Epithelial cell of proximal tubule (primary cell): ENCODE measurements at regions not wholly inside any gene's neighbourhood (a gene's known extent, or its start where the extent isn't known, plus 50 kb on each side); places are given as distances from the start of the nearest gene placed in this dataset.
"Not testable (repeated sequence)": the region's sequence is repeated elsewhere in the genome, so short reads cannot be mapped to it uniquely, and the experiment has no call there.

Experiments
- DNase-seq: peaks from one replicate; pipeline ENCODE4 v3.0.0-alpha.2; 2011; ENCODE audit warnings: low read depth
- H3K4me3 ChIP-seq: 2 replicates; pipeline ENCODE4 v1.5.1; 2011; ENCODE audit warnings: low read depth, mild to moderate bottlenecking, low read length
- CTCF ChIP-seq: conservative IDR thresholded peaks from 2 replicates; pipeline ENCODE4 v1.5.1; 2012; ENCODE audit warnings: low read depth, mild to moderate bottlenecking, low read length

- no peak for DNase-seq
- peak; percentile 8 for TF ChIP-seq CTCF
These were observed 110.8 kb downstream of the TDRD15 start for GRCh38 chr2:21234464-21235120.

DNA sequence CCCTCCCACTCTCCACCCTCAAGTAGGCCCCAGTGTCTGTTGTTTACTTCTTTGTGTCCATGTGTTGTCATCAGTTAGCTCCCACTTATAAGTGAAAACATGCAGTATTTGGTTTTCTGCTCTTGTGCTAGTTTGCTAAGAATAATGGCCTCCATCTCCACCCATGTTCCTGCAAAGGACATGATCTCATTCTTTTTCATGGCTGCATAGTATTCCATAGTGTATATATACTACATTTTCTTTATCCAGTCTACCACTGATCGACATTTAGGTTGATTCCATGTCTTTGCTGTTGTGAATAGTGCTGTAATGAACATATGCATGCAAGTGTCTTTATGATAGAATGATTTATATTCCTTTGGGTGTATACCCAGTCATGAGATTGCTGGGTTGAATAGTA is 116.0 kb downstream of the TDRD15 start:
- not testable (repeated sequence) for DNase-seq, H3K4me3 ChIP-seq

More at GRCh38 chr2:21234464-21235120, 110.8 kb downstream of the TDRD15 start:
- no peak overlapping the region for H3K4me3 ChIP-seq

GRCh38 chr2:21244161-21244560 is 120.4 kb downstream of the TDRD15 start:
- no peak for DNase-seq
- no peak for TF ChIP-seq CTCF

DNA sequence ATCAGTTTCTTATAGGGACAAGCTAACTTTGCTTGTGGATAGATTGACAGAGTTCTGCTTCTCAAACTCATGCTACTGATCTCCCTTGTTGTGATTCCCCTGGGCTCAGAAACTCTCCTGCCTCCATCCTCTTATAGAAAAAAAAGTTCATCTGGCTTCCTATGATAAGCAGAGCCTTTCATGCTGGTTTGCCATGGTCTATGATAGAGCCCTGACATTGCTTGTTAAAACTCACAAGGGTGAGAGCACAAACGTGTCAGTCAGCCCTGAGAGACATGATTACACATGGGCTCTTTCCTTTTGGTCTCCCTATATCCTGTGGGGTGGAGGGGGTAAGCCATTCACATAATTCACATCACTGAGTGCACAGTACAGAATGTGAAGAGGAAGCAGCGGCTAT is 121.8 kb downstream of the TDRD15 start:
- TF ChIP-seq CTCF = no peak
- DNase-seq = no peak
- no peak overlapping the region for H3K4me3 ChIP-seq

More at GRCh38 chr2:21244161-21244560, 120.4 kb downstream of the TDRD15 start:
- H3K4me3 ChIP-seq = no peak overlapping the region

DNA sequence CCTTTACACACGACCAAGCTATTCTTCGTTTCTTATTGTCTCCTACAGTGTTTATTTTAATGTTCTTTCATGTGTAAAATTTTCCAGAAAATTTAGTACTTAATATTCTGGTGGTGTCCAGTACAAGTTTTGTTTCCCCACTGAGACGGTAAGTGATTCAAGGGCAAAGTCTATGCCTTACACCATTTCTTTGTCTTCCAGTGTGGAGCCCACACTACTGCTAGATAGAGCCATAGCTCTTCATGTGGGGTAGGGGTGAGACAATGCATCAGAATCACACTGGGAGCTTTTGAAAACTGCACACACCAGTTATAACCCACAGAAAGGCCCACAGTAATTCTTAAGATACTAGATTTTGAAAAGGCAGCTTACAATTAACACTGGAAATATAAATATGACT is 125.6 kb downstream of the TDRD15 start:
- DNase-seq = no peak
- H3K4me3 ChIP-seq = no peak overlapping the region
- no peak for TF ChIP-seq CTCF

DNA sequence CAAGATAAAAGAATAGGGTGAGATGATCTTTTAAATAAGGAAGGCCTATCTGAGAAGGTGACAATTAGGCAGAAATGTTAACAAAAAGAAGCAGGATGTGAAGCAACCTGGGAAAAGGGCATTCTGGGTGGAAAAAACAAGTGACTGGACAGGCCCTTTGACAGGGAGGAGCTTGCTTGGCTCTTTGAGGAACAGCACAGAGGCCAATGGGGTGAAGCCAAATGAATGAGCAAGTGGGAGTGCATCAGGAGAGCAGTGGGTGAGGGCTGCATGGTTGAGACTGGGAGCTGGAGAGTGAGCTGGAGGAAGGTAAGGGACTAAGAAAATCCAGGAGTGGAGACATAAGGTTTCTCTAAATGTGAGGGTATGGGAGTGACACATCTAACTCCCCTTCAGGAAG is 126.9 kb downstream of the TDRD15 start:
- DNase-seq = no peak
- H3K4me3 ChIP-seq = no peak overlapping the region
- no peak for TF ChIP-seq CTCF

DNA sequence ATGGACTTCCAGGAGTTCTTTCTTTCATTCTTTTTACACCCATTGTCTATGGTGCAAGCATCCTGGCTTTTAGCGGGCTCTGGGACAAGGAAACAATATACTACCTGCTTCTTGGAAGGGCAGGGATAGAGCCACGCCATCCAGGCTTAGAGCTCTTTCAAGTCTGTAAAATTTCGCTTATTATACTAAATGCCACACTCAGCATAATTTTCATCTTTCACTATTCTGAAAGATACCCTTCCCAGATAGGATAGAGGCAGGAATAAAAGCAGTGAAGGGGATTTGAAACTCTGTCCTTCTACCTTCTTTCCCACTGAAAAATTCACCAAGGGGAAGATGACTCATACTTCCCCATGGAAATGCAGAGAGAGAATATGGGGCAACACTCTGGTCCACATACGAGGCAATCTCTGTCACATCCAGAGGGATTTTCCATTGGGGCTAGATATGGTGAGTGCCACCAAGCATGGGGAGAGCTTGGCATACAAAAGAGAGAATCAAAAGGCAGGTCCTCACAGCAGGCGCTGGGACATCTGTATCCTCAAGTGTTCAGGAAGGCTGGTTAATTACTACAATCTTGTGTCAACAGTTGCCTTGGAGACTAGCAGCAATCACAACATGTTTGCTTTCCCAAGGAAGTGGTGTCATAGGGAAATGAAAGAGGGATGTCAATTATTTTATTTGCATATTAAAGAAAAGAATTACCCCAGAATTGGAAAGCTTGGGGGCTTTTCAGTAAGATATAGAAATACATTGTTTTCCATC is 127.6 kb downstream of the TDRD15 start:
- no peak for TF ChIP-seq CTCF
- no peak for DNase-seq
- no peak overlapping the region for H3K4me3 ChIP-seq
